Gastrocnemius medialis (tissue), 4 donors: ENCODE measurements at regions not wholly inside any gene's neighbourhood (a gene's known extent, or its start where the extent isn't known, plus 50 kb on each side); places are given as distances from the start of the nearest gene placed in this dataset.

Experiments used
- ATAC-seq, 2 donors: fragments of 150-250 bp; one replicate each; pipeline ENCODE4 v1.9.1; 2016
- DNase-seq, 2 donors: peaks; one replicate each; pipeline ENCODE4 v3.0.0-alpha.2; 2019
- H3K27ac ChIP-seq, 4 donors: fragments of 200-600 bp; sonication (generic); 1 replicate in 1 of 4; 2 replicates in 3 of 4; pipeline ENCODE4 v1.5.1; 2016 to 2018; ENCODE audit warnings: mild to moderate bottlenecking in 2 of 4, moderate library complexity in 1 of 4
- H3K27me3 ChIP-seq, 3 donors: fragments of 200-600 bp; sonication (generic) in 2 of 3; 1 replicate in 1 of 3; 2 replicates in 2 of 3; pipeline versions ENCODE4 v1.5.1 to v1.6.0; 2016 to 2019; ENCODE audit warnings: mild to moderate bottlenecking in 1 of 3, moderate library complexity in 1 of 3
- H3K36me3 ChIP-seq, 2 donors: fragments of 200-600 bp; sonication (generic) in 1 of 2; one replicate each; pipeline ENCODE4 v1.5.1; 2017 to 2018
- H3K4me1 ChIP-seq, 2 donors: fragments of 200-600 bp; sonication (generic) in 1 of 2; one replicate each; pipeline ENCODE4 v1.5.1; 2016 to 2017; ENCODE audit warnings: mild to moderate bottlenecking in 2 of 2
- H3K4me3 ChIP-seq, 4 donors: fragments of 200-600 bp; sonication (generic) in 3 of 4; 1 replicate in 1 of 4; 2 replicates in 3 of 4; pipeline ENCODE4 v1.5.1; 2016 to 2019; ENCODE audit warnings: mild to moderate bottlenecking in 2 of 4
- H3K9me3 ChIP-seq, 3 donors: fragments of 200-600 bp; sonication (generic) in 2 of 3; 1 replicate in 1 of 3; 2 replicates in 2 of 3; pipeline ENCODE4 v1.5.1; 2016 to 2019
- POLR2A ChIP-seq, 2 donors: fragments of 450-650 bp; IDR thresholded peaks; one replicate each; pipeline ENCODE4 v1.6.1; 2017; ENCODE audit warnings: antibody characterized with exemption in 2 of 2, mild to moderate bottlenecking in 2 of 2, moderate library complexity in 2 of 2
- in situ Hi-C, 4 donors: fragments of 200-750 bp; cut with MboI; loops; one replicate each; pipeline versions ENCODE4 v1.15.0 to v1.8.0; 2017; ENCODE audit warnings: low sequenced_read_pairs in 4 of 4
- intact Hi-C: fragments of 100-400 bp; cut with DNase I; formaldehyde crosslinking; loops from one replicate; pipeline ENCODE4 v1.15.1; 2023; ENCODE audit warnings: low total_unique reads
- TF ChIP-seq, protein P1 (sequence below), 5 experiments: fragments of 450-650 bp in 3 of 5; fragments of 200-600 bp in 2 of 5; sonication (generic) in 2 of 5; IDR thresholded peaks in 4 of 5; conservative IDR thresholded peaks in 1 of 5; 1 replicate in 4 of 5; 2 replicates in 1 of 5; pipeline ENCODE4 v1.5.1; 2016 to 2019; ENCODE audit warnings: antibody characterized with exemption in 5 of 5, mild to moderate bottlenecking in 3 of 5, moderate library complexity in 3 of 5

DNA sequence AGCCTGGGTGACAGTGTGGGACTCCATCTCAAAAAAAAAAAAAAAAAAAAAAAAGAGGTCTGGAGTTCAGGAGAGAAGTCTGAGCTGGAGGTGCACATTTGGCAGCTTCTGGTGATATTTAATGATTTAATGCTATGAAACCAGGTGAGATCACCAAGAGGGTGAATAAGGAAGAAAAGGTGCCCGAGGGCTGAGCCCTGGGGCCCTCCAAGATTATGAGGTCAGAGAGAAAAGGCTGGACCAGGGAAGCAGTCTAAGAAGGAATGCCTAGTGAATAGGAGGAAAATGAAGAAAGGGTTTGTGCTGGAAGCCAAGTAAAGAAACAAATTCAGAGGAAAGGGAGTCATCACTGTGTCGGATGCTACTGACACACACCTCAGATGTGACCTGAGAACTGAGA, 88.0 kb upstream of the PELI1 start:
- Histone ChIP-seq H3K4me1 (peaks cover 4 to 10% of the 10 kb centered on the region in 2 donors), H3K4me3 (no peak overlapping the region), H3K27me3 (no peaks in the 10 kb centered on the region), H3K36me3 (no peaks in the 10 kb centered on the region), H3K27ac (no peak overlapping the region), H3K9me3 (no peaks in the 10 kb centered on the region)
- DNase-seq (no peak), ATAC-seq (no peak)
- in situ Hi-C loops (no loop called here), intact Hi-C loops (no loop called here)
- TF ChIP-seq POLR2A (IDR thresholded peaks at IDR 0.05), result no peak
- TF ChIP-seq, protein P1, sequence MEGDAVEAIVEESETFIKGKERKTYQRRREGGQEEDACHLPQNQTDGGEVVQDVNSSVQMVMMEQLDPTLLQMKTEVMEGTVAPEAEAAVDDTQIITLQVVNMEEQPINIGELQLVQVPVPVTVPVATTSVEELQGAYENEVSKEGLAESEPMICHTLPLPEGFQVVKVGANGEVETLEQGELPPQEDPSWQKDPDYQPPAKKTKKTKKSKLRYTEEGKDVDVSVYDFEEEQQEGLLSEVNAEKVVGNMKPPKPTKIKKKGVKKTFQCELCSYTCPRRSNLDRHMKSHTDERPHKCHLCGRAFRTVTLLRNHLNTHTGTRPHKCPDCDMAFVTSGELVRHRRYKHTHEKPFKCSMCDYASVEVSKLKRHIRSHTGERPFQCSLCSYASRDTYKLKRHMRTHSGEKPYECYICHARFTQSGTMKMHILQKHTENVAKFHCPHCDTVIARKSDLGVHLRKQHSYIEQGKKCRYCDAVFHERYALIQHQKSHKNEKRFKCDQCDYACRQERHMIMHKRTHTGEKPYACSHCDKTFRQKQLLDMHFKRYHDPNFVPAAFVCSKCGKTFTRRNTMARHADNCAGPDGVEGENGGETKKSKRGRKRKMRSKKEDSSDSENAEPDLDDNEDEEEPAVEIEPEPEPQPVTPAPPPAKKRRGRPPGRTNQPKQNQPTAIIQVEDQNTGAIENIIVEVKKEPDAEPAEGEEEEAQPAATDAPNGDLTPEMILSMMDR (IDR thresholded peaks at IDR 0.05 in 4 of 5, conservative IDR thresholded peaks at IDR 0.05 in 1 of 5), result no peak

DNA sequence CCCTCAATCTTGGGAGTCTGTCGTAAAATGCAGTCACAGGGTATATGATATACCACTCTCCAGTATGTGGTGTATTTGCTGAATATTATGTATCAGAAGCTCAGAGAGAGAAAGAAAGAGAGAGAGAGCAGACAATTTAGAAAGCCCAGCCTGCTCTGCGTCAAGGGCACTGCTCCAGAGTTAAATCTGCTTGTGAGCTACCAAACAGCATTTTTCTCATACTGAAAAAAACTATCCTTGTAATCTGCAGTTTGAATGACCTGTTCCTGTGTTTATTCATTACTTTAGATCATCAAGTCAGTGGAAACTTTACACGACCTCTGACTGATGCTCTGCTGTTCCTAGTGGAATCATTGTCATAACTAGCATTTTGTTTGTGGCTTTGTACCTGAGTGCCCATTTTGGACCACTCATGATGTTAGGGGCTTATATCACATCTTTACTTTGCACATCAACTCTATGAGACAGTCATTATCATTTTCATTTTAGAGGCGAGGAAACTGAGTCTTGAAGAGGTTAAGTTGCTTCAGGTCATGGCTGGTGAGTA, 89.2 kb upstream of the PELI1 start:
- ATAC-seq (no peak), DNase-seq (no peak)
- no peak overlapping the region for H3K4me3 ChIP-seq
- no peaks in the 10 kb centered on the region for H3K36me3 ChIP-seq
- no peaks in the 10 kb centered on the region for H3K9me3 ChIP-seq
- intact Hi-C loops (no loop called here), in situ Hi-C loops (no loop called here)
- H3K4me1 ChIP-seq, result peaks cover 2 to 4% of the 10 kb centered on the region in 2 donors
- no peak overlapping the region for H3K27ac ChIP-seq
- TF ChIP-seq, protein P1 (IDR thresholded peaks at IDR 0.05 in 4 of 5, conservative IDR thresholded peaks at IDR 0.05 in 1 of 5), result no peak
- no peak for TF ChIP-seq POLR2A (IDR thresholded peaks at IDR 0.05)
- no peaks in the 10 kb centered on the region for H3K27me3 ChIP-seq

GRCh38 chr2:64234150-64234549, 89.9 kb upstream of the PELI1 start:
- no peak for DNase-seq

GRCh38 chr2:64234785-64235184, 90.6 kb upstream of the PELI1 start:
- no peak for ATAC-seq
- DNase-seq, result no peak
- H3K4me1 ChIP-seq, result no peaks in the 10 kb centered on the region
- no peaks in the 10 kb centered on the region for H3K27me3 ChIP-seq
- no peaks in the 10 kb centered on the region for H3K9me3 ChIP-seq
- TF ChIP-seq, protein P1 (IDR thresholded peaks at IDR 0.05 in 4 of 5, conservative IDR thresholded peaks at IDR 0.05 in 1 of 5), result no peak
- no peak for TF ChIP-seq POLR2A (IDR thresholded peaks at IDR 0.05)
- no peak overlapping the region for H3K27ac ChIP-seq
- intact Hi-C loops (no loop called here), in situ Hi-C loops (no loop called here)
- H3K4me3 ChIP-seq, result no peak overlapping the region
- H3K36me3 ChIP-seq, result no peaks in the 10 kb centered on the region

More at GRCh38 chr2:64234150-64234549, 89.9 kb upstream of the PELI1 start:
- Histone ChIP-seq H3K36me3 (no peaks in the 10 kb centered on the region), H3K4me1 (no peaks in the 10 kb centered on the region), H3K9me3 (no peaks in the 10 kb centered on the region), H3K27ac (no peak overlapping the region), H3K27me3 (no peaks in the 10 kb centered on the region), H3K4me3 (no peak overlapping the region)
- TF ChIP-seq, protein P1 (IDR thresholded peaks at IDR 0.05 in 4 of 5, conservative IDR thresholded peaks at IDR 0.05 in 1 of 5), result no peak
- no peak for TF ChIP-seq POLR2A (IDR thresholded peaks at IDR 0.05)
- in situ Hi-C loops (no loop called here), intact Hi-C loops (no loop called here)
- no peak for ATAC-seq

GRCh38 chr2:64237266-64237665, 93.0 kb upstream of the PELI1 start:
- DNase-seq (no peak), ATAC-seq (no peak)
- Histone ChIP-seq H3K36me3 (no peaks in the 10 kb centered on the region), H3K9me3 (no peaks in the 10 kb centered on the region), H3K4me3 (no peak overlapping the region), H3K27ac (peak overlapping the region in 1 of 4 donors; percentile 20), H3K27me3 (no peaks in the 10 kb centered on the region), H3K4me1 (no peaks in the 10 kb centered on the region)
- intact Hi-C loops (no loop called here), in situ Hi-C loops (no loop called here)
- TF ChIP-seq POLR2A (IDR thresholded peaks at IDR 0.05), result no peak
- TF ChIP-seq, protein P1 (IDR thresholded peaks at IDR 0.05 in 4 of 5, conservative IDR thresholded peaks at IDR 0.05 in 1 of 5), result no peak
